Nephron progenitor cell (in vitro differentiated cells): ENCODE measurements at regions not wholly inside any gene's neighbourhood (a gene's known extent, or its start where the extent isn't known, plus 50 kb on each side); places are given as distances from the start of the nearest gene placed in this dataset.

Experiments used
- DNase-seq: peaks from one replicate; pipeline ENCODE4 v3.0.0; 2021
- H3K27ac Mint-ChIP-seq: 2 replicates; pipeline ENCODE4 v1.8.0; 2021; ENCODE audit warnings: mild to moderate bottlenecking, moderate library complexity, mixed read lengths
- H3K27me3 Mint-ChIP-seq: 2 replicates; pipeline ENCODE4 v1.8.0; 2021; ENCODE audit warnings: mild to moderate bottlenecking, low read depth, mixed read lengths; ENCODE audit not compliant: poor library complexity
- H3K36me3 Mint-ChIP-seq: 2 replicates; pipeline ENCODE4 v1.8.0; 2021; ENCODE audit warnings: low read depth, mixed read lengths
- H3K4me1 Mint-ChIP-seq: 2 replicates; pipeline ENCODE4 v1.8.0; 2021; ENCODE audit warnings: mixed read lengths
- H3K4me3 Mint-ChIP-seq: 2 replicates; pipeline ENCODE4 v1.8.0; 2021; ENCODE audit warnings: mild to moderate bottlenecking, moderate library complexity, mixed read lengths
- H3K9me3 Mint-ChIP-seq: 2 replicates; pipeline ENCODE4 v1.8.0; 2021; ENCODE audit warnings: mild to moderate bottlenecking, moderate library complexity, mixed read lengths
- TF ChIP-seq, protein P1 (sequence below): fragments of 200-600 bp; sonication (generic); IDR thresholded peaks from 2 replicates; pipeline ENCODE4 v1.5.0; 2021; ENCODE audit warnings: antibody characterized with exemption

DNA sequence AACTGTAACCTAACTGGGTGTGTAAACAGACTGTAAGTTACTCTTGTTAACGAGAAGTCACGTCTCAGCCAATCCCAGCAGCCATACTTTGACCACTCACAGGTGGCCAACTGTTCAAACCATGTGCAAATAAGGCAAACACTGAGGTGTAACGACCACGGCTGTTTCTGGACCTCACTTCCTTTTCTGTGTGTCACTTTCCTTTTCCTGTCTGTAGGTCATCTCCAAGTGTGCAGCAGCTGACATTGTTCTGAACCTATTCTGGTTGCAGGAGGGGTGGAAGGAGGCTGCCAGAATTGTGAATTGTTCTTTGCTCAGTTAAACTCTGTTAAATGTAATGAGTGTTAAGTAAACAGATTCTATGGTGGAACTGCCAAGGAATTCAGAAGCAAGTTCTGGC, 627.4 kb downstream of the KCNJ2 start:
- H3K27me3 Mint-ChIP-seq, result peaks cover 3% of the 10 kb centered on the region
- TF ChIP-seq, protein P1, sequence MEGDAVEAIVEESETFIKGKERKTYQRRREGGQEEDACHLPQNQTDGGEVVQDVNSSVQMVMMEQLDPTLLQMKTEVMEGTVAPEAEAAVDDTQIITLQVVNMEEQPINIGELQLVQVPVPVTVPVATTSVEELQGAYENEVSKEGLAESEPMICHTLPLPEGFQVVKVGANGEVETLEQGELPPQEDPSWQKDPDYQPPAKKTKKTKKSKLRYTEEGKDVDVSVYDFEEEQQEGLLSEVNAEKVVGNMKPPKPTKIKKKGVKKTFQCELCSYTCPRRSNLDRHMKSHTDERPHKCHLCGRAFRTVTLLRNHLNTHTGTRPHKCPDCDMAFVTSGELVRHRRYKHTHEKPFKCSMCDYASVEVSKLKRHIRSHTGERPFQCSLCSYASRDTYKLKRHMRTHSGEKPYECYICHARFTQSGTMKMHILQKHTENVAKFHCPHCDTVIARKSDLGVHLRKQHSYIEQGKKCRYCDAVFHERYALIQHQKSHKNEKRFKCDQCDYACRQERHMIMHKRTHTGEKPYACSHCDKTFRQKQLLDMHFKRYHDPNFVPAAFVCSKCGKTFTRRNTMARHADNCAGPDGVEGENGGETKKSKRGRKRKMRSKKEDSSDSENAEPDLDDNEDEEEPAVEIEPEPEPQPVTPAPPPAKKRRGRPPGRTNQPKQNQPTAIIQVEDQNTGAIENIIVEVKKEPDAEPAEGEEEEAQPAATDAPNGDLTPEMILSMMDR, result no peak
- peaks cover 6% of the 10 kb centered on the region for H3K4me1 Mint-ChIP-seq
- no peak overlapping the region for H3K4me3 Mint-ChIP-seq
- peaks cover 6% of the 10 kb centered on the region for H3K9me3 Mint-ChIP-seq
- DNase-seq, result no peak
- H3K36me3 Mint-ChIP-seq, result peaks cover 5% of the 10 kb centered on the region
- H3K27ac Mint-ChIP-seq, result no peak overlapping the region

DNA sequence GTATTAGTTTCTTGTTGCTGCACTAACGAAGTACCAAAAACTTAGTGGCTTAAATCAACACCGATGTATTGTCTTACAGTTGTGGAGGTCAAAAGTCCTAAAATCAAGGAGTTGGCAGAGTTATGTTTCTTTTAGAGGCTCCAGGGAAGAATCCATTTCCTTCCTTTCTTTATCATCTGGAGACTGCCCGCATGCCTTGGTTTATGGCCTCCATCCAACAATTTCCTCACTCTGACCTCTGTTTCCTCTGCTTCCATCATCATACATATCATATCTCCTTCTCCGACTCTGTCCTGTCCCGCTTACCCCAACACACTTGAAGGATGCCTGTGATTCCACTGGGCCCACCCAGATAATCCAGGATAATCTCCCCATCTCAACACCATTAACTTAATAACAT, 627.8 kb downstream of the KCNJ2 start:
- TF ChIP-seq, protein P1, result no peak
- H3K27ac Mint-ChIP-seq, result no peak overlapping the region
- H3K9me3 Mint-ChIP-seq, result peaks cover 8% of the 10 kb centered on the region
- peaks cover 3% of the 10 kb centered on the region for H3K27me3 Mint-ChIP-seq
- H3K36me3 Mint-ChIP-seq, result peaks cover 5% of the 10 kb centered on the region
- DNase-seq, result no peak
- H3K4me1 Mint-ChIP-seq, result peaks cover 6% of the 10 kb centered on the region
- no peak overlapping the region for H3K4me3 Mint-ChIP-seq

DNA sequence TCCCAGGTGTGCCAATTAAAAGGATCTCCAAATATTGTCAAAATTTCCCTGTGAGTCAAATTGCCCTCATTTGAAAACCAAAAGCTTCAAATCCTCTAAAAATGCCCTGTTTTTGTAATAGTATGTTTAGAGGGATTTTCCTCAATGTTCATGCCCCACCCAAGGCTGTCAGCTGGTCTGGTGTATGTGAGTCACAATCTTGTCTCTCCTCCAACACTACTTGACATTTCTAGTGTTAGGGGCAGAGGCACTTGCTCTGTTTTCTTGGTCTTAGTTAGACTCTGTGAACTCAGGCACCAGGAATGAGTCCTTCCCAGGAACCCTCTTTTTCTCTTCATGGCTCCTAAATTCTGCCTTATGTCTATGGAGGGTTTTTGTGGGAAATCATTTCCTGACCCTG, 634.8 kb downstream of the KCNJ2 start:
- peaks cover 29% of the 10 kb centered on the region for H3K9me3 Mint-ChIP-seq
- no peak overlapping the region for H3K27ac Mint-ChIP-seq
- H3K4me3 Mint-ChIP-seq, result no peak overlapping the region
- no peaks in the 10 kb centered on the region for H3K4me1 Mint-ChIP-seq
- H3K36me3 Mint-ChIP-seq, result peaks cover 9% of the 10 kb centered on the region
- TF ChIP-seq, protein P1, result no peak
- no peaks in the 10 kb centered on the region for H3K27me3 Mint-ChIP-seq
- no peak for DNase-seq

DNA sequence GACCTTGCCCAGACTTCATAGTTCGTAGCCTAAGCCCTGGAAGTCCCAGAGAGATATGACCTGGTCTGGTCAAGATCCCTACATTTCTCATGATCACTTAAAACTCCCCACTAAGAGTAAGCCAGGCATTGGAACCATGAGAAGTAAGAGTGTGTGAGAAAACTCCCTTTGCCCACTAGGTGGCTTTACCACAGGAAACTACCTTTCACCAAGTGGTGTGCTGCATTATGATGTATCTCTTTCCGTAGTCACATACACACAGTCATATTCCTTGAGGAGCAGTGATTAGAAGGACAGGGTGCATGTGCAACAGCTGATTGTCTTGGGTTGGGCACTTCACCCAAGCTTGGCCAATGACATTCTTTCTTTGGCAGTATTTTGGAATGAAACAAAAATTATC, 639.3 kb downstream of the KCNJ2 start:
- no peaks in the 10 kb centered on the region for H3K4me1 Mint-ChIP-seq
- no peak for DNase-seq
- H3K27me3 Mint-ChIP-seq, result no peaks in the 10 kb centered on the region
- TF ChIP-seq, protein P1, result no peak
- H3K36me3 Mint-ChIP-seq, result peaks cover 3% of the 10 kb centered on the region
- H3K4me3 Mint-ChIP-seq, result no peak overlapping the region
- no peak overlapping the region for H3K27ac Mint-ChIP-seq
- peaks cover 14% of the 10 kb centered on the region for H3K9me3 Mint-ChIP-seq

DNA sequence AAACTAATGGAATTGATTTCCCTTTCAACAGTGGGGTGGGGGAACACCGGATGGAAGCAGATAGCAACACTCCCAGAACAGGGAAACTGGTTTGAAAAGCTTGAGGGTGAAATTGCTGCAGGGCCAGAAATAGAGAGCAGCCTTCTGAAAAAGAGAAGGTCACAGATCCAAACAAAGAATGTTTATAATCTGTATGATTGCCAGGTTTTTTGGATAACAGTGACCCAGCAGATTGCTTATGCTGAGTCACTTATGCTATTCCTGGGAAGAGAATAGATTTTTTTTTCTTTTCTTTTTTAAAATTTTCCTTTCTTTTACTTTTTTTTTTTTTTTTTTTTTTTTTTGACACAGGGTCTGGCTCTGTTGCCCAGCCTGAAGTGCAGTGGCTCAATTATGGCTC, 641.3 kb downstream of the KCNJ2 start:
- no peak overlapping the region for H3K4me3 Mint-ChIP-seq
- TF ChIP-seq, protein P1, result no peak
- no peak overlapping the region for H3K27ac Mint-ChIP-seq
- H3K27me3 Mint-ChIP-seq, result no peaks in the 10 kb centered on the region
- H3K9me3 Mint-ChIP-seq, result no peaks in the 10 kb centered on the region
- H3K4me1 Mint-ChIP-seq, result no peaks in the 10 kb centered on the region
- DNase-seq, result no peak
- no peaks in the 10 kb centered on the region for H3K36me3 Mint-ChIP-seq

DNA sequence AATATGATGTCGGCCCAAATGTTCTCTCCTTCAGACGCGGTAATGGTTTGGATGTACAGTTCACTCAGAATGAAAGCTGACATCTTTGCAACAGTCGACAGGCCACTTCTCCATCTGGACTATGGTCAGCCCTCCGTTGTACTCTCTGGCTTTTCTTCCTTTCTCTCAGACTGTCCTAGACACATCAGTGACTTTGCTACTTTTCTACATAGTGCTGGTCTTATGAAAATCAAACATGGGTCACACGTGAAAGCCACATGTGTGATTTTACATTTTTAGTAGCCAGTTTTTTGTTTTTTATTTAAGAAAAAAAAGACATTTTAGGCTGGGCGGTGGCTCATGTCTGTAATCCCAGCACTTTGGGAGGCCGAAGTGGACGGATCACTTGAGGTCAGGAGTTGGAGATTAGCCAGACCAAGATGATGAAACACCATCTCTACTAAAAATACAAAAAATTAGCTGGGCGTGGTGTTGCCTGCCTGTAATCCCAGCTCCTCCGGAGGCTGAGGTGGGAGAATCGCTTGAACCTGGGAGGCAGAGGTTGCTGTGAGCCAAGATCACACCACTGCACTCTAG, 644.1 kb downstream of the KCNJ2 start:
- Mint-ChIP-seq H3K9me3 (peaks cover 12% of the 10 kb centered on the region), H3K4me1 (no peaks in the 10 kb centered on the region), H3K27ac (no peak overlapping the region), H3K27me3 (no peaks in the 10 kb centered on the region), H3K4me3 (no peak overlapping the region), H3K36me3 (no peaks in the 10 kb centered on the region)
- TF ChIP-seq, protein P1, result no peak
- DNase-seq, result no peak
